ENCODE measurements at regions not wholly inside any gene's neighbourhood (a gene's known extent, or its start where the extent isn't known, plus 50 kb on each side); places are given as distances from the start of the nearest gene placed in this dataset.

GRCh38 chr12:95412482-95413311, 61.3 kb upstream of the METAP2 start:
- H3K4me3 ChIP-seq (ENCODE audit: low read depth, low read length) = no peak overlapping the region
- DNase-seq (ENCODE audit: low read depth) = peak; percentile 66
- TF ChIP-seq, protein P1, sequence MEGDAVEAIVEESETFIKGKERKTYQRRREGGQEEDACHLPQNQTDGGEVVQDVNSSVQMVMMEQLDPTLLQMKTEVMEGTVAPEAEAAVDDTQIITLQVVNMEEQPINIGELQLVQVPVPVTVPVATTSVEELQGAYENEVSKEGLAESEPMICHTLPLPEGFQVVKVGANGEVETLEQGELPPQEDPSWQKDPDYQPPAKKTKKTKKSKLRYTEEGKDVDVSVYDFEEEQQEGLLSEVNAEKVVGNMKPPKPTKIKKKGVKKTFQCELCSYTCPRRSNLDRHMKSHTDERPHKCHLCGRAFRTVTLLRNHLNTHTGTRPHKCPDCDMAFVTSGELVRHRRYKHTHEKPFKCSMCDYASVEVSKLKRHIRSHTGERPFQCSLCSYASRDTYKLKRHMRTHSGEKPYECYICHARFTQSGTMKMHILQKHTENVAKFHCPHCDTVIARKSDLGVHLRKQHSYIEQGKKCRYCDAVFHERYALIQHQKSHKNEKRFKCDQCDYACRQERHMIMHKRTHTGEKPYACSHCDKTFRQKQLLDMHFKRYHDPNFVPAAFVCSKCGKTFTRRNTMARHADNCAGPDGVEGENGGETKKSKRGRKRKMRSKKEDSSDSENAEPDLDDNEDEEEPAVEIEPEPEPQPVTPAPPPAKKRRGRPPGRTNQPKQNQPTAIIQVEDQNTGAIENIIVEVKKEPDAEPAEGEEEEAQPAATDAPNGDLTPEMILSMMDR (conservative IDR thresholded peaks at IDR 0.05; ENCODE audit: low read depth, low read length) = no peak

DNA sequence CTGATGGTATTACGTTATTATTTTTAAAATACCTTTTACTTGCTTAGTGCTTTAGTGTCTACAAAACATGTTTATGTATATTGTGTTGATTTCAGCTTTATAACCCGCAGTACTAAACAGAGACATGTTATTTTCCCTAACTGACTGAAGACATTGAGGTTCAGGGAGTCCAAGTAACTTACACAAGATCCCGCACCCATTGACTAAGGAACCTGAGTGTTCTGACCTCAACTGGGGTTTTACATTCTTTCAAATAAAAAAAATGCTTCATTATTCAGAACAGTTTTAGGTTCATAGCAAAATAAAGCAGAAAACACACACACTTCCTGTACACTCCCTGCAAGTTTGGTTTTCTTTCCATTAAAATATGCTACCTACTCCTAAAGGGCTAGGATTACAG, 60.4 kb upstream of the METAP2 start:
- TF ChIP-seq, protein P1 (conservative IDR thresholded peaks at IDR 0.05; ENCODE audit: low read depth, low read length) = no peak
- no peak overlapping the region for H3K4me3 ChIP-seq (ENCODE audit: low read depth, low read length)
- DNase-seq (ENCODE audit: low read depth) = no peak

DNA sequence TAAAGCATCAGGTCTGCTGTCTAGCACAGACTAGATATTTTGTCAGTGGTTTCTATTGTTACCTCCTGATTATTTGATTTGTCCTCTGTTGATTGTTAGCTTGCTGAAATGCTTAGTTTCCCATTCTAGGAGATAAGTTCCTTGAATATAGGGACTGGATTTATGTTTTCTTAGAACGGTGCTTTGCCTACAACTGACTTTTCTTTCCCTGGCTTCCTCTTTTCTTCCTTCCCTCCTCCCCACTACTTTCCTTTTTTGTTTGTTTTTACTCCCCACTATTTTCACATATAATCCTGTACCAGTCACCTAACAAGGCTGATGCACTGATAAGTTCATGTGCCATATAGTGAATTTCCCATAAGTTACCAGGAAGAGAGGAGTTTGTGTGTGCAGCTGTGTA, 58.5 kb upstream of the METAP2 start:
- DNase-seq (ENCODE audit: low read depth) = no peak
- TF ChIP-seq, protein P1 (conservative IDR thresholded peaks at IDR 0.05; ENCODE audit: low read depth, low read length) = no peak
- H3K4me3 ChIP-seq (ENCODE audit: low read depth, low read length) = no peak overlapping the region

DNA sequence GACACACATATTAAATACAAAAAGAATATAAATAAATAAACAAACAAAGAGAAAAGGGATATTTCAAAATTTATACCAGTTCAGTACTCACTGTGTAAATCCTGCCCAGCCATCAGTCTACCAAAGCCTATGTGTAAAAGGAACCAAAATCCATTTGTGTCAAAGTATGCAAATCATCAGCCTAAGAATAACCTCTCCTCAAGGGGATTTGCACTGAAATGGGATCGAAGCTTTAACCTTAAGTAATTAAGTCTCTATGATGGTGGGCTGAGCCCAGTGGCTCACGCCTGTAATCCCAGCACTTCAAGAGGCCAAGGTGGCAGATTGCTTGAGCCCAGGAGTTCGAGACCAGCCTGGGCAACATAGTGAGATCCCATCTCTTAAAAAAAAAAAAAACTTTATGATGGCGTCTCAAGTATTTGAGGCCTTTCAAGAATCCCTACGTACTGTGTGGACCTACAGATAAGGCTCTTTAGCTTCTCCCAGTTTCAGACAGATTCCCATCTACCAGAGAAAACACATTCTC, 57.8 kb upstream of the METAP2 start:
- no peak for DNase-seq (ENCODE audit: low read depth)

GRCh38 chr12:95417372-95417771, 56.6 kb upstream of the METAP2 start:
- DNase-seq (ENCODE audit: low read depth) = no peak
- H3K4me3 ChIP-seq (ENCODE audit: low read depth, low read length) = no peak overlapping the region
- TF ChIP-seq, protein P1 (conservative IDR thresholded peaks at IDR 0.05; ENCODE audit: low read depth, low read length) = no peak

More for the DNA sequence above, 57.8 kb upstream of the METAP2 start:
- TF ChIP-seq, protein P1 (conservative IDR thresholded peaks at IDR 0.05; ENCODE audit: low read depth, low read length) = no peak
- H3K4me3 ChIP-seq (ENCODE audit: low read depth, low read length) = no peak overlapping the region

DNA sequence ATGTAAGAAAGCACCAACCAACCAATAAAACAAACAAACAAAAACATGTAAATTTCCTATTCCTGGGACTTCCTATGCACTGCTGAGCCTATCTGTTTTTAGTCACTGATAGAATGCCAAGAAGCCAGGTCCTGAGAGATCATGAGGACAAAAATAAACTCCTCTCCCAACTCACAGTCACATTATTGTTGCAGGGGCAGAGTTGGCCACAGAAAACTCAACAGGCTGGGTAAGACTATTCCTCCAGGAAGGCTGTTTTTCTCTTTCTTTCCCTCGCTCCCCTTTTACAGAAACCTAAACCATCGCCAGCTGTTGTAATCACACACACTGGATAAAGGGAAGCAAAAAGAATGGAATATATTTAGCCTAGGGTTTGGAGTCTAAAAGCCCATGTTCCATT, 55.8 kb upstream of the METAP2 start:
- TF ChIP-seq, protein P1 (conservative IDR thresholded peaks at IDR 0.05; ENCODE audit: low read depth, low read length) = no peak
- H3K4me3 ChIP-seq (ENCODE audit: low read depth, low read length) = no peak overlapping the region
- DNase-seq (ENCODE audit: low read depth) = no peak

All from epithelial cell of proximal tubule (primary cell).